HG03135 (cell line): ENCODE measurements at regions not wholly inside any gene's neighbourhood (a gene's known extent, or its start where the extent isn't known, plus 50 kb on each side); places are given as distances from the start of the nearest gene placed in this dataset.

Source experiments
- ATAC-seq: cut with Tn5 transposase; IDR thresholded peaks from one replicate; pipeline ENCODE4 v1.9.1; 2021; ENCODE audit warnings: mild to moderate bottlenecking, moderate library complexity; ENCODE audit not compliant: unreplicated experiment

- no peak for ATAC-seq
Observed at GRCh38 chr12:91610561-91610960, 427.9 kb upstream of the DCN start.

GRCh38 chr12:91609283-91609682 lies 426.7 kb upstream of the DCN start:
- ATAC-seq, result no peak

- ATAC-seq, result no peak
Observed at GRCh38 chr12:91608542-91608941, 425.9 kb upstream of the DCN start.

- no peak for ATAC-seq
Observed at GRCh38 chr12:91606662-91607377, 424.2 kb upstream of the DCN start.

DNA sequence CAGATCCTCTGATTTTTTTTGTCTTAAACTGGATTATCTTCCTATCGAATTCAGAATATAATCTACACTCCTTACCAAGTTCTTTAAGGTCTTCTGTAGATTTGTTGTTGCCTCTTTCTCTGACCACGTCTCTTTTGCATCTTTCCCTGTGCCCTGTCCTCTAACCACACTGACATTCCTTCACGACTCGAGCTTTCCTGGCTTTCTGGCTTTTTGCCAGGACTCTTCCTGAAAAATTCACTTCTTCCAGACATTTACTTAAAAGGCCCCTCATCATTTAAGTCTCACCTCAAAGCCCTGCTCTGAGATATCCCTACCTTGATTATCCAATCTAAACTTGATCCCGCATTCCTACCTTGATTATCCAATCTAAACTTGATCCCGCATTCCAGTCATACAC lies 422.3 kb upstream of the DCN start:
- no peak for ATAC-seq

DNA sequence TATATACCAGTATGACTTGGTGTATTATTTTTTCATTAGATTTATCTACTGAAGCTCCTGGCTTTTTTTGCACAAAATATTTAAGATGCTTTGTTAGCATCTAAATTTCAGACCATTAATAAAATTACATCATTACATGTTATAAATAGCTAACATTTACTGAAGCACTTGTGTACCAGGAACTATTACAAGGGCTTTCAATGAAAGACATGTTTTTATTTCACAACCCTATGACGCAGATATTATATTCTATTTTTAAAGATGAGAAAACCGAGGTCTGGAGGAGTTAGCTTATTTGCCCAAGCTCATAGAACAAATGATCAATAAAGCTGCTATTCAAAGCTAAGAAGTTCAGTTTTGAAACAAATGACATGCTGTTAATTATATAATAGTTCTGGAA lies 420.4 kb upstream of the DCN start:
- no peak for ATAC-seq

DNA sequence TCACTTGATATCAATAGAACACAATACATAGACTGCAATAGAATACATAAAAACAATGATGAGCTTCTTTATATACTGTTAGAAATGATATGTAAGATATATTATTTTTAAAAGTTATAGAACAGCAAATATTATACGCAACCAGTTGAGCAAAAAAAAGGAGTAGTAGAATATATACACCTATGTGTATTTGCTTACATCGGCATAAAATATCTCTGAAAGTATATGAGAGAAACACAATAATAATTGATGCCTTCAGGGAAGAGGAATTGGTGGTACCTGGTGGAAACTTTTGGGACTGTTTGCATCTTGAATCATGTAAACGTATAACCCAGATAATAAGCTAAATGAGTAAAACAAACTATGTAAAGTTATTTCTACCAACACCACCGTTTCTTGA lies 418.4 kb upstream of the DCN start:
- ATAC-seq, result no peak

GRCh38 chr12:91594715-91595114 lies 412.1 kb upstream of the DCN start:
- ATAC-seq, result no peak

- ATAC-seq, result no peak
Observed at GRCh38 chr12:91591639-91591987, 409.0 kb upstream of the DCN start.

DNA sequence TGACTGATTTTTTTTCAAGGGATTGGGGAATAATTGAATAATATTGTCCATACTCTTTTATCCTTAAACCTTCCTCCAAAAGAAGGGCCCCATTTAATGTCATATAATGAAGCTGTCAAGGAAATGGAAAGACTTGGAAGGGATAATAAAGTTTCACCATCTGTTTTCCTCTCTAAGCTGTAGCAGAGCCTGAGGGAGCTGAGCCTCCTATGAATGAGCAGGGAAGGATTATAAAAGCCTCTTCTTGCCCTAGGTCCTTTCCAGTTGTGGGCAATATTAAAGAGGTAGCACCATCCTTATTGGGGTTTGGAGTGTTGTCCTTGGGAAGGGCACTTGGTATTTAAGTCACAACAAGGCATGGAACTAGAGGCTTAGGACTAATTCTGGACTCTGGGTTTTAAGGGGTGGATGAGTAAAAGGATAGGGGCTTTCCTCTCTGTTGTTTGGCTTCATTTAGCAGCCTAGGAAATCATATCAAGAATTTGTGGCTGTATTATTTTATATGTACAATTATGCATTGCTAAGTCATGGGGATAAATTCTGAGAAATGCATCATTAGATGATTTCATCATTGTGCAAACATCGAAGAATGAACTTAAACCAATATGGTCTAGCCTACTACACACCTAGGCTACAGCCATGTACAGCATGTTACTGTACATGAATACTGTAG lies 408.5 kb upstream of the DCN start:
- no peak for ATAC-seq

GRCh38 chr12:91588874-91589454 lies 406.3 kb upstream of the DCN start:
- ATAC-seq, result no peak

GRCh38 chr12:91586015-91586414 lies 403.4 kb upstream of the DCN start:
- ATAC-seq, result no peak

- no peak for ATAC-seq
Observed at GRCh38 chr12:91582811-91583210, 400.2 kb upstream of the DCN start.

DNA sequence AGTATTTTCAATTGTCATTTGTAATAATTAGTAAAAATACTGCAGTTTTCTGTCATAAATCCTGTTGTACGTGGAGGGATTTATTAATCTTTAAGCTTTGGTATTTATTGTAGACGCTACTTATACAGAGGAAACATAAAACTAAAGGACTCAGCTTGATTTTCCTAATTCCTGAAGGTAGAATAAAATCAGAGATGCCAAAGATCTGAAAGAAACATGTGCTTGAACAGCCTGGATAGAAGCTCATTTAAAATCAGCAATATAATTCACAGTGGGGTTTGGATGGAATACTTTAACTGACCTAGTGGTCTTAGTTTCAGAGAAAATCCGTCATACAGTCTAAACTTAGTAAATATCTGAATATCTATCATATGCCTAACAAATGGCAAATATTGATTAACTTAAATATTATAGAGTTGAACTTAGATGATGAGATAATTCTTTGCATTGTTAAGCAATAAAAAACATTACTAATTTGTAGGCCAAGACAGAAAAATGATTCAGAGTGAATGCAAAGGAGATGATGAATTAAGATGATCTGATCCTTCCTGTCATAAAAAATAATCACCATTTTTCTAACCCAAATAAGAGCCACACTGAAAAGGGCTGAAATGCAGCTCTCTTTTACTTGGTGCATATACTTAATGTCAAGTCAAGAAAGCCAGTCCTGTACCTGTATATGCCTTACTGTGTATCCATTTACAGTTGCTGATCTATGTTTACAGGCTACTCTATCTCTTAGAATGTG lies 397.1 kb upstream of the DCN start:
- no peak for ATAC-seq

GRCh38 chr12:91577586-91578539 lies 395.2 kb upstream of the DCN start:
- ATAC-seq, result peak; percentile 65

- no peak for ATAC-seq
Observed at GRCh38 chr12:91576432-91576831, 393.8 kb upstream of the DCN start.

DNA sequence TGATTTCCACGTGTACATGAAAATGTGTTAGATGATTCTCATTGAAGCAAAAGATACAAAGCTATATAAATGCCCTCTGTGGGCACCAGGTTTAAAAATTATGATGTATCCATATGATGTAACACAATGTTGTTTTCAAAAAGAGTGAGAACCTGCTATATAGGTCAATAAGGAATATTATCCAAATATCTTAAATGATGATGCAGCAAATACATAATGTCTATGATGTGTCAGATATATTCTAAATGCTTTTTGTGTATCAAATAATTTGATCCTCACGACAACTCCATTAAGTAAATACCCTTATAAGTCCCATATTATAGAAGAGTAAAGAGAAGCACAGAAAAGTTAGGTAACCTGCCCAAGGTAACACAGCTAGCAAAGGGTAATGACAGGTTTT lies 393.0 kb upstream of the DCN start:
- ATAC-seq, result no peak

DNA sequence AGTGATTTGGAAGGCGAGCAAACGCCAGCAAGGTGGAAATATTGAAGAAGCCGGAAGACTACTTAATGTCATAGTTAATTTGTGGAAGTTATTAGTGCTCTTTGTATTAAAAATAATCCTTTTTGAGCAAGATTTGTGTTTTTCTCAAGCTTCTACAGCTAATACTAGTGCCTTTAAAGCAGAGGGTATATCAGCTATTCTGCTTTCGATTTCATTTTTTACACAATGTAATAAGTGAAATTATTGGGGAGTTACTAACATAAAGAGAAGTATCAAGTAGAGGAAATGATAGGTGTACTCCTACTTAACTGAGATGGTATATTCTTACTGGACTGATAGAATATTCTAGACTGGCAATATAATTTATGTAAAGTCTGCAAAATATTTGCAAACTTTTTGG lies 392.4 kb upstream of the DCN start:
- ATAC-seq, result no peak

- ATAC-seq, result no peak
Observed at GRCh38 chr12:91574391-91574790, 391.8 kb upstream of the DCN start.

- ATAC-seq, result no peak
Observed at GRCh38 chr12:91572869-91573268, 390.3 kb upstream of the DCN start.

DNA sequence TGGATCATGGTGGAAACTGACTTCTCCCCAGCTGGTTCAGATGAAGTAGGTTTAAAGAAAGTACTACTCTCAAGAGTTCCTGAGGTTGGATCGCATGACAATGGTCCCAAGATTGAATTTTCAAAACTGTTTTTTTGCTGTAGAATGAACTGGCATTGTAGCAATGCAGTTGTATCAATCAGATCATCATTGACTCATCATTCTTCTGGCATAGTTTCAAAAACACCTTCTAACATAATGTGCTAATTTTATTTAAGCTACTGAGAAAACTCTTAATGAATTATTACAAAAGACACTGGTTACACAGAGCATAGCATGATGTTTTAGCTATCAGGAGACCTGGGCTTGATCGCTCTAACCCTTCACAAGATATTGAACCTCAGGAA lies 384.5 kb upstream of the DCN start:
- ATAC-seq, result no peak
